IMR-90 (cell line): ENCODE measurements at regions not wholly inside any gene's neighbourhood (a gene's known extent, or its start where the extent isn't known, plus 50 kb on each side); places are given as distances from the start of the nearest gene placed in this dataset.

ENCODE experiments used
- CEBPB ChIP-seq: IDR thresholded peaks from 2 replicates; pipeline ENCODE4 v1.6.1; 2012; ENCODE audit warnings: low read depth, low read length, improper control_type of control experiment
- CHD1 ChIP-seq: IDR thresholded peaks from 2 replicates; pipeline ENCODE4 v1.6.1; 2012; ENCODE audit warnings: low read depth, low read length, improper control_type of control experiment
- CTCF ChIP-seq: conservative IDR thresholded peaks from 2 replicates; pipeline ENCODE4 v1.5.1; 2012; ENCODE audit warnings: mild to moderate bottlenecking, low read depth, low read length, improper control_type of control experiment
- FOS ChIP-seq: fragments of 150-350 bp; IDR thresholded peaks from 2 replicates; pipeline ENCODE4 v1.6.1; 2016; ENCODE audit warnings: low read depth, low read length
- MXI1 ChIP-seq: IDR thresholded peaks from 2 replicates; pipeline ENCODE4 v1.6.1; 2012; ENCODE audit warnings: low read depth, mild to moderate bottlenecking, low read length, moderate library complexity, borderline replicate concordance
- POLR2A ChIP-seq: IDR thresholded peaks from 2 replicates; pipeline ENCODE4 v1.6.1; 2012; ENCODE audit warnings: mild to moderate bottlenecking, low read depth, low read length
- RCOR1 ChIP-seq: IDR thresholded peaks from 2 replicates; pipeline ENCODE4 v1.6.1; 2012; ENCODE audit warnings: mild to moderate bottlenecking, low read length, improper control_type of control experiment; ENCODE audit not compliant: insufficient replicate concordance
- RFX5 ChIP-seq: IDR thresholded peaks from 2 replicates; pipeline ENCODE4 v1.8.0; 2012; ENCODE audit warnings: low read depth, mild to moderate bottlenecking, low read length, moderate library complexity
- SMC3 ChIP-seq: fragments of 150-350 bp; IDR thresholded peaks from 2 replicates; pipeline ENCODE4 v1.6.1; 2016; ENCODE audit warnings: low read depth, mild to moderate bottlenecking, antibody characterized with exemption, low read length, moderate library complexity
- USF2 ChIP-seq: fragments of 150-350 bp; IDR thresholded peaks from 2 replicates; pipeline ENCODE4 v1.6.1; 2017; ENCODE audit warnings: mild to moderate bottlenecking, antibody characterized with exemption, low read length, low read depth

GRCh38 chr1:235011599-235012435 lies 116.8 kb downstream of the TOMM20 start:
- TF ChIP-seq CTCF (no peak), POLR2A (peak; percentile 63), SMC3 (peak; percentile 24), RFX5 (no peak), CHD1 (no peak), RCOR1 (peak; percentile 10), CEBPB (peak; percentile 97), FOS (peak; percentile 99), MXI1 (no peak; the same call in 1 of the 2 replicates), USF2 (no peak)
